ENCODE measurements at regions not wholly inside any gene's neighbourhood (a gene's known extent, or its start where the extent isn't known, plus 50 kb on each side); places are given as distances from the start of the nearest gene placed in this dataset.
"Not testable (repeated sequence)": the region's sequence is repeated elsewhere in the genome, so short reads cannot be mapped to it uniquely, and the experiment has no call there.

- H3K4me3 Mint-ChIP-seq; H3K36me3 Mint-ChIP-seq (ENCODE audit: insufficient read depth); DNase-seq; H3K27ac Mint-ChIP-seq; H3K4me1 Mint-ChIP-seq (ENCODE audit: low read depth in 2 of 2); ATAC-seq (replicated peaks); H3K27me3 Mint-ChIP-seq; H3K9me3 Mint-ChIP-seq: not testable (repeated sequence)
Observed at GRCh38 chr16:16577062-16577461, 198.1 kb downstream of the NPIPA7 start.

- no peaks in the 10 kb centered on the region for H3K36me3 Mint-ChIP-seq (ENCODE audit: insufficient read depth)
- no peaks in the 10 kb centered on the region for H3K27me3 Mint-ChIP-seq
- no peak overlapping the region for H3K27ac Mint-ChIP-seq
- H3K4me1 Mint-ChIP-seq (ENCODE audit: low read depth in 2 of 2) = no peaks in the 10 kb centered on the region
- ATAC-seq (replicated peaks) = no peak
- H3K4me3 Mint-ChIP-seq = no peak overlapping the region
- no peak for DNase-seq
- H3K9me3 Mint-ChIP-seq = no peaks in the 10 kb centered on the region
Observed at GRCh38 chr16:16578701-16579100, 199.8 kb downstream of the NPIPA7 start.

GRCh38 chr16:16582916-16583315, 204.0 kb downstream of the NPIPA7 start:
- not testable (repeated sequence) for H3K36me3 Mint-ChIP-seq (ENCODE audit: insufficient read depth); H3K4me1 Mint-ChIP-seq (ENCODE audit: low read depth in 2 of 2); DNase-seq; H3K27ac Mint-ChIP-seq; ATAC-seq (replicated peaks); H3K4me3 Mint-ChIP-seq; H3K9me3 Mint-ChIP-seq; H3K27me3 Mint-ChIP-seq

DNA sequence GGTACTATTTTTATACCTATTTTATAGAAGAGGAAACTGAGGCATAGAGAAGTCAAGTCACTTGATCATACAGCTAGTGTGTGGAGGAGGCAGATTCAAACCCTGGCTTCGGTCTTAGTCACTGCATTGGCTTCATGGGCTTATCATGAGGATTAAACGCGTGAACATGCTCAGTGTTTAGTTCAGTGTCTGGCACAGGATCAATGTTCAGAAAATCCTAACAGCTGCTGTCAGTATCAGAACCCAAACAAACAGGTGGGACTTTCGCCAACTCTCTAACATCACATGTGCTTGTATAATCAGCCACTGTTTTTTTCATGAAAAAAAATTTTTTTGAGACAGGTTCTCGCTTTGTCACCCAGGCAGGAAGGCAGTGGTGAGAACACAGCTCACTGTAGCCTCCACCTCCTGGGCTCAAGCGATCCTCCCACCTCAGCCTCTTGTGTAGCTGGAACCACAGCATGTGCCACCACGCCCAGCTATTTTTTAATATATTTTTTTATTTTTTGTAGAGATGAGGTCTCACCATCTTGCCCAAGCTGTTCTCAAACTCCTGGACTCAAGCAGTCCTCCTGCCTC, 207.2 kb downstream of the NPIPA7 start:
- H3K4me3 Mint-ChIP-seq; H3K27ac Mint-ChIP-seq; H3K4me1 Mint-ChIP-seq (ENCODE audit: low read depth in 2 of 2); H3K36me3 Mint-ChIP-seq (ENCODE audit: insufficient read depth); H3K9me3 Mint-ChIP-seq; H3K27me3 Mint-ChIP-seq; DNase-seq: not testable (repeated sequence)
- ATAC-seq (replicated peaks) = peak; percentile 76

DNA sequence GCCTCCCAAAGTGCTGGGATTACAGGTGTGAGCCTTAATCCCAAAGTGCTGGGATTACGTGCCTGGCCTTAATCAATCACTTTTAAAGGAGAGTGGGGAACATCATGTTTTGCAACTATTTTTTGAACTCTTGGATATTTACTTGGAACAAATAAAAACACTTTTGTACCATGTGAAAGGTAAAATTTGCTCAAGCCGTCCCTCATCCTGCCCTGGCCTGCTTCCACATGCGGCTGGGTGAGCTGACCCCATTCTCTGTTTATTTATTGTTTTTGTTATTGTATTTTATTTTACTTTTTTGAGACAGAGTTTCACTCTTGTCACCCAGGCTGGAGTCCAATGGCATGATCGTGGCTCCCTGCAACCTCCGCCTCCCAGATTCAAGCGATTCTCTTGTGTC, 208.0 kb downstream of the NPIPA7 start:
- H3K27me3 Mint-ChIP-seq; H3K27ac Mint-ChIP-seq; H3K4me3 Mint-ChIP-seq; DNase-seq; H3K4me1 Mint-ChIP-seq (ENCODE audit: low read depth in 2 of 2); H3K9me3 Mint-ChIP-seq; H3K36me3 Mint-ChIP-seq (ENCODE audit: insufficient read depth); ATAC-seq (replicated peaks): not testable (repeated sequence)

DNA sequence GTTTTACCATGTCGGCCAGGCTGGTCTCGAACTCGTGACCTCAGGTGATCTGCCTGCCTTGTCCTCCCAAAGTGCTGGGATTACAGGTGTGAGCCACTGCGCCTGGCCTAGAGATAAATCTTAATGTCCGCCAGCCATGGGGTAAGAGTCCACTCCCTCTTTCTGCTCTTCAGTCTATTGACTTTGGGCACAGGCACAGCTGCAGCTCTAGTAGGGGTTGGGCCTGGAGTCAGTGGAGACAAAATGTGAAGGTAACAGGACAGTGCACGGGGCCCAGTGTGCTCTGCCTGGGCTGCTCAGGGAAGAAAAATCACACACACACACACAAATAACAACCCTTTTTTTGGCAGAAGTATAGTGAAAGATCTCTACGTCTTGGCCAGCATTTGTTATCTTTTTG, 209.5 kb downstream of the NPIPA7 start:
- H3K27ac Mint-ChIP-seq; H3K9me3 Mint-ChIP-seq; H3K4me1 Mint-ChIP-seq (ENCODE audit: low read depth in 2 of 2); H3K36me3 Mint-ChIP-seq (ENCODE audit: insufficient read depth); DNase-seq; ATAC-seq (replicated peaks); H3K4me3 Mint-ChIP-seq: not testable (repeated sequence)
- peaks cover 8 to 13% of the 10 kb centered on the region in 2 donors for H3K27me3 Mint-ChIP-seq

DNA sequence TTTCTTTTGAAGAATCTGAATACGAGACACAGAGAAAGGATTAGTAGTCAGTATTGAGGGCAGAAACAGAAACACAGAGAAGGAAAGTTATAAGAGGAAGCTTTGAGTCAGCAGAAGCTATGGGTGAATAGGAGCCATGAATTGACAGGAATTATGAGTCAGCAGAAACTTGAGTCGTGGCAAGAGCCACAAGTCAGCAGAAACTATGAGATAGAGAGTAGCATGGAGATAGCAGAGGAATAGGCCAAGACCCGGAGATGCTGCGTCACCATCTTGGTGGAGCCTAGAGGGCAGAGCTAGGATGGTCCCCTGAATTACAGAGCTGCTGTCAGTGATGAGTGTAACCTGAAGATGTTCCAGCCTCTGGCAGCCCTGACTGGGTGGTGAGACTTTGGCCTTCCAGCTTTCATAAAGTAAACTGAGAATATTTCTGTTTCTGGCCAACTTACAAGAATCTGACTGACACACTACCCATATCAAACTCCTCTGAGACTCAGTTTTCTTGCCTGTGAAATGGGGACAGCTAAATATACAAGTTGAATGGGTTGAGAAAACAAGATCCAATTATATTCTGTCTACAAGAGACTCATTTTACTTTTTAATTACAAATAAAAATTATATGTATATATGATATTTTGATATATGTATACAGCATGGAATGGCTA, 211.8 kb downstream of the NPIPA7 start:
- DNase-seq; H3K4me1 Mint-ChIP-seq (ENCODE audit: low read depth in 2 of 2); ATAC-seq (replicated peaks); H3K9me3 Mint-ChIP-seq; H3K4me3 Mint-ChIP-seq; H3K27ac Mint-ChIP-seq; H3K36me3 Mint-ChIP-seq (ENCODE audit: insufficient read depth): not testable (repeated sequence)
- peaks cover 10 to 12% of the 10 kb centered on the region in 2 donors for H3K27me3 Mint-ChIP-seq

DNA sequence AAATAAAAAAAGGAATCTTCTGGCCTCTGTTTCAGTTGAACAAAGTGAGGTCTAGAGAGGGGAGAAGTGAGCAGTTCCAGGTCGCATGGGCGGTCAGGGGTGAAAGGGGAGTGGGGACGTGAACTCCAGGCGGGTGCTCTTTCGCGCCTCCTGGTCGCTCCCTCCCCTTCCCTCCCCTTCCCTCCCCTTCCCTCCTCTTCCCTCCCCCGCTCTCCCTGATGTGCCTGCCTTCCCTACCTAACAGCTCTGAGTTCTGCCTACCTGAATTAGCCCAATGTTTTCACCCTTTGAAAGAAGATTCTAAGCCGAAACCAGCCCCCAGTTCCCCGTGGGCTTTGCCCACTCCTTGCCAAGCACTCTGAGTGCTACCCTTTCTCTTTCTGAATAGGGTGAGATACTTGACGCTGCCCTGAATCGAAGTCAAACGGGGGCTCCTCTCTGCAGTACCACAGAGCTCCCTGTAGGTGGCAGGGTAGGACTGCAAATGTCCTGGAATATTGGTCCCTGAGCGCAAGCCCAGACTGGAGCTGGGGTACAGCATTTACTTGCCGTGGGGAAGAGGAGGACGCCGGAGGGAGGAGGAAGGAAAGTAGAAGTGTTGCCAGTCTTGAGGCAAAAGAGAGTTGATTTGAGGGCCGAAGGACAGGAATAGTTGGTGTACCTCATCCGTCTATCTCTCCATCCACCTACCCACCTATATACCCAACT, 214.4 kb downstream of the NPIPA7 start:
- peaks cover 10 to 12% of the 10 kb centered on the region in 2 donors for H3K27me3 Mint-ChIP-seq
- H3K36me3 Mint-ChIP-seq (ENCODE audit: insufficient read depth); H3K9me3 Mint-ChIP-seq; H3K4me3 Mint-ChIP-seq; H3K4me1 Mint-ChIP-seq (ENCODE audit: low read depth in 2 of 2): not testable (repeated sequence)
- peak; percentile 22 to 35 (median 30) for DNase-seq
- H3K27ac Mint-ChIP-seq = peak overlapping the region in 1 of 2 donors; percentile 41
- peak; percentile 83 for ATAC-seq (replicated peaks)

- DNase-seq; H3K27ac Mint-ChIP-seq; H3K36me3 Mint-ChIP-seq (ENCODE audit: insufficient read depth); H3K4me1 Mint-ChIP-seq (ENCODE audit: low read depth in 2 of 2); H3K4me3 Mint-ChIP-seq; H3K9me3 Mint-ChIP-seq: not testable (repeated sequence)
- H3K27me3 Mint-ChIP-seq = peaks cover 10 to 12% of the 10 kb centered on the region in 2 donors
- ATAC-seq (replicated peaks) = peak; percentile 60
Observed at GRCh38 chr16:16595029-16595718, 216.2 kb downstream of the NPIPA7 start.

DNA sequence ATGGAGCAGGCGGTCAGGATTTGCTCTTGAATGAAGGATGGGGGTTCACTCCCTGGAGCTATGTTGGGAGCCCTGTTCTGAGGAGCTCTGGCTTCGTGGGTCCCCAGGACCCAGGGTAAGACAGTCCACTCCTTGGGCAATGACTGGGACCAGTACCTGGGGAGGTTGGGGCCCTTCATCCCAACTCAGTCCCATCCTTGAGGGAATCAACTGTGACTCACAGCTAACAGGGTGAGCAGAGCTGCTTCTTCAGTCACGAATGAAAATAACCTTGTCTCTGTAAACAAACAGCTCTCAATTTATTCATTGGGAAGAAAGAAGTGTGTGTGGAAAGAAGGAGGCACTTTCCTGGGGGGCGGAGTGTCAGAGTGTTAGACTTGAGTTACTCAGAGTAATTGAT, 222.3 kb downstream of the NPIPA7 start:
- H3K9me3 Mint-ChIP-seq; H3K36me3 Mint-ChIP-seq (ENCODE audit: insufficient read depth); H3K4me3 Mint-ChIP-seq; H3K27me3 Mint-ChIP-seq; H3K4me1 Mint-ChIP-seq (ENCODE audit: low read depth in 2 of 2); DNase-seq; ATAC-seq (replicated peaks); H3K27ac Mint-ChIP-seq: not testable (repeated sequence)

DNA sequence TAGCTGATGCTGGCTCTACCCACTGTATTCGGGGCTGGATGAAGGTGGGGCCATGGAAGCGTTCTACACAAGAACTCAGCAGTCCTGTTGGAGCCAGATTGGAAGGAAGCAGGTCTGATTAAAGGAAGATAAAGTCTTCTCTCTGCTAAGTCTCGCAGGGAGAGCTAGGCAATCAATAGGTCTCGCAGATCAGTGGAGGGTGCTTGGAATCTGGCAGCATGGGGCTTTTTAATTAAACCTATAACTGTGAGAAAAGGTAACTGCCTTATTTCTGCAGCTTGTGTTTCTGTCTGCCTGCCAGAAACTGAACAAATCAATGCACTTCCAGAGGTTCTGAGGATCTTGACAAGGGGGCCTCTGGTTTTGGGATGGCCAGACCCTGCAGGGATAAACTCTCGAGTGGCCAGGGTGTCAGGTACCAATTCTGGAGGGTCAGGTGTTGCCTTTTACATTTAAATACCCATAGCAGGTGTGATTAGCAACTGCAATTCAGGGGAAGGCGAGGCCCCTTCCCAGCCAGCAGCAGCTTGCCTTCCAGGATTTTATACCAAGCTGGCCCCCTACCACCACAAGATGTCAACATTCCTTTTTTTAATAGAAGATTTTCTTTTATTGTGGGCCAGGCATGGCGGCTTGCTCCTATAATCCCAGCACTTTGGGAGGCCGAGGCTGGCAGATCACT, 228.6 kb downstream of the NPIPA7 start:
- DNase-seq, H3K4me3 Mint-ChIP-seq: not testable (repeated sequence)

GRCh38 chr16:16609627-16610026, 230.7 kb downstream of the NPIPA7 start:
- not testable (repeated sequence) for ATAC-seq (replicated peaks); H3K4me1 Mint-ChIP-seq (ENCODE audit: low read depth in 2 of 2); H3K27me3 Mint-ChIP-seq; H3K9me3 Mint-ChIP-seq; H3K36me3 Mint-ChIP-seq (ENCODE audit: insufficient read depth); H3K4me3 Mint-ChIP-seq; DNase-seq; H3K27ac Mint-ChIP-seq

More for the DNA sequence above, 228.6 kb downstream of the NPIPA7 start:
- not testable (repeated sequence) for H3K27me3 Mint-ChIP-seq; ATAC-seq (replicated peaks); H3K27ac Mint-ChIP-seq; H3K36me3 Mint-ChIP-seq (ENCODE audit: insufficient read depth); H3K4me1 Mint-ChIP-seq (ENCODE audit: low read depth in 2 of 2); H3K9me3 Mint-ChIP-seq

GRCh38 chr16:16610389-16610967, 231.5 kb downstream of the NPIPA7 start:
- not testable (repeated sequence) for H3K9me3 Mint-ChIP-seq; H3K27me3 Mint-ChIP-seq; ATAC-seq (replicated peaks); H3K36me3 Mint-ChIP-seq (ENCODE audit: insufficient read depth); H3K4me3 Mint-ChIP-seq; H3K27ac Mint-ChIP-seq; H3K4me1 Mint-ChIP-seq (ENCODE audit: low read depth in 2 of 2); DNase-seq
